ENCODE measurements at regions not wholly inside any gene's neighbourhood (a gene's known extent, or its start where the extent isn't known, plus 50 kb on each side); places are given as distances from the start of the nearest gene placed in this dataset.

DNA sequence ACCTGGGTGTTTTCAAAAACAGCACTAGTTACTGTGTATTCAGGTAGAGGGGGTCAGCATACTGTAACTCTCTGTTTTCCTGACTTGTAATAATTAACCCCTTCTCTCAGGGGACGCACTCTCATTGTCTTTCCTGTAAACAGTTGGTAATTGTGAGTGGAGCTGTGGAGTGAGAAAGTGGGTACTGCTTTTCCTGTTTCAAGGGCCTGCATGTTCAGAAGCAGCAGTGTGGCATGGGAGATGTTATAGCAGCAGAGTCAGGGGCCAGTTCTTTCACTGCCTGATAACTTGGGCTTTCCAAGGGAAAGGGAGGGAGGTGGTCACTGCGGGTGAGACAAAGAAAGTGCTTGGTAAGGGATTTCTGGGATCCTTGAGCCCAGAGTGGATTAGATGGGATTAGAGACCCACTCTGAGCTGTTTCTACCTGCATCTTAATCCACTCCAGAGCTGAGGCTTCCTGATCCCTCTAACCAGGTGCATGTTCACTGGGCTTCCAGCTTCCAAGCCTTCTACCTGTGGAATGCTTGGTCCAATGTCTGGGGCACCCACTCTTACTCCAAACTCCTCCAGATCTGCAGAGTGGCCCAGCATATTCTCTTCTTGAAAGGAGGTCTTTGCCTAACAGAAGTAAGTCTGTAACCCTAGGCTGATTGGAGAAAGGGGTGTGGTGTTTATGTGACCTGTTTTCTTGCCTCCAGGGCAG is 105.2 kb downstream of the RPLP1 start:
- no peaks in the 10 kb centered on the region for H3K27me3 ChIP-seq
- peak overlapping the region; percentile 10 to 88 (median 78) for H3K27ac ChIP-seq
- TF ChIP-seq POLR2A (IDR thresholded peaks at IDR 0.05): no peak
- TF ChIP-seq, protein P1, sequence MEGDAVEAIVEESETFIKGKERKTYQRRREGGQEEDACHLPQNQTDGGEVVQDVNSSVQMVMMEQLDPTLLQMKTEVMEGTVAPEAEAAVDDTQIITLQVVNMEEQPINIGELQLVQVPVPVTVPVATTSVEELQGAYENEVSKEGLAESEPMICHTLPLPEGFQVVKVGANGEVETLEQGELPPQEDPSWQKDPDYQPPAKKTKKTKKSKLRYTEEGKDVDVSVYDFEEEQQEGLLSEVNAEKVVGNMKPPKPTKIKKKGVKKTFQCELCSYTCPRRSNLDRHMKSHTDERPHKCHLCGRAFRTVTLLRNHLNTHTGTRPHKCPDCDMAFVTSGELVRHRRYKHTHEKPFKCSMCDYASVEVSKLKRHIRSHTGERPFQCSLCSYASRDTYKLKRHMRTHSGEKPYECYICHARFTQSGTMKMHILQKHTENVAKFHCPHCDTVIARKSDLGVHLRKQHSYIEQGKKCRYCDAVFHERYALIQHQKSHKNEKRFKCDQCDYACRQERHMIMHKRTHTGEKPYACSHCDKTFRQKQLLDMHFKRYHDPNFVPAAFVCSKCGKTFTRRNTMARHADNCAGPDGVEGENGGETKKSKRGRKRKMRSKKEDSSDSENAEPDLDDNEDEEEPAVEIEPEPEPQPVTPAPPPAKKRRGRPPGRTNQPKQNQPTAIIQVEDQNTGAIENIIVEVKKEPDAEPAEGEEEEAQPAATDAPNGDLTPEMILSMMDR (IDR thresholded peaks at IDR 0.05): no peak
- H3K4me3 ChIP-seq: no peak overlapping the region
- no peak for DNase-seq (ENCODE audit: low spot score in 2 of 2)
- peaks cover 0 to 28% (median 24%) of the 10 kb centered on the region in 4 donors for H3K4me1 ChIP-seq
- no peaks in the 10 kb centered on the region for H3K9me3 ChIP-seq
- H3K36me3 ChIP-seq: no peaks in the 10 kb centered on the region
- WGBS, 2 donors: 53 to 59% methylated on average over 2 of the region's 2 CpGs

DNA sequence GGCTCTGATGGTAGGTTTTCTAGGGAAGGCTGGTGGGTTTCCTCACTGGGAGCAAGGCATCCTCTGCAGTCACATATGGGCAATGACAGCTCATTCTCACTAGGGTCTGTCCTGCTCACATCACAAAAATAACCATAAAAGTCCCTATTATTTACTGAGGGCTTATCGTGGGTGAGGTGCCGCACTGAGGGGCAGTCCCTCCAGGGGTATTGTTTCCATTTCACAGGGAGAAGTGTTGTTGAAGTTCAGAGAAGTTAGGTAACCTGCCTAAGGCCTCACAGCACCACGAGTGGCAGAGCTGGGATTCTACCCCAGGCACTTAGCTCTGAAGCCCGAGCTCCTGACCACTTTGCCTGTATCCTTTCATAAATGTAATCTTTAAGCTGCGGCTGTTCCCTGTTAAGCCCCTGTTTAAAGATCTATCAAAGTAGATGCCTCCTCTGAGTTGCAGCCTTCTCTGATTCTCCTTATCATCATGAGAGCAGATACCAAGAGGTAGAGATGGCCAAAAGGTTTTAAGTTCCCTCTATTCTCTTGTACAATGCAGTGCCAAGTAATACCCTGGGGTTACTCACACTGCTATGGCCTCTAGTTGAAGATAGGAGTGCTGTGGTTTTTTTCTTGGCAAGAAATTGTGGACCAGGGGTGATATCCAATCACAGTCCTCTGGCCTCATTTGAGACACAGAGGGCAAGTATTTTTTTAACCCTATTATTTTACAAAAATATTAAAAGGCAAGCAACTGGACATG is 107.0 kb downstream of the RPLP1 start:
- Histone ChIP-seq H3K4me3 (no peak overlapping the region), H3K9me3 (no peaks in the 10 kb centered on the region), H3K4me1 (peaks cover 0 to 28% (median 24%) of the 10 kb centered on the region in 4 donors), H3K27ac (peak overlapping the region in 2 of 4 donors; percentile 37 to 85), H3K27me3 (no peaks in the 10 kb centered on the region), H3K36me3 (no peaks in the 10 kb centered on the region)
- TF ChIP-seq, protein P1 (IDR thresholded peaks at IDR 0.05): no peak
- TF ChIP-seq POLR2A (IDR thresholded peaks at IDR 0.05): no peak
- whole genome bisulfite sequencing, 2 donors: 73 to 75% methylated on average over 5 of the region's 5 CpGs
- no peak for DNase-seq (ENCODE audit: low spot score in 2 of 2)

DNA sequence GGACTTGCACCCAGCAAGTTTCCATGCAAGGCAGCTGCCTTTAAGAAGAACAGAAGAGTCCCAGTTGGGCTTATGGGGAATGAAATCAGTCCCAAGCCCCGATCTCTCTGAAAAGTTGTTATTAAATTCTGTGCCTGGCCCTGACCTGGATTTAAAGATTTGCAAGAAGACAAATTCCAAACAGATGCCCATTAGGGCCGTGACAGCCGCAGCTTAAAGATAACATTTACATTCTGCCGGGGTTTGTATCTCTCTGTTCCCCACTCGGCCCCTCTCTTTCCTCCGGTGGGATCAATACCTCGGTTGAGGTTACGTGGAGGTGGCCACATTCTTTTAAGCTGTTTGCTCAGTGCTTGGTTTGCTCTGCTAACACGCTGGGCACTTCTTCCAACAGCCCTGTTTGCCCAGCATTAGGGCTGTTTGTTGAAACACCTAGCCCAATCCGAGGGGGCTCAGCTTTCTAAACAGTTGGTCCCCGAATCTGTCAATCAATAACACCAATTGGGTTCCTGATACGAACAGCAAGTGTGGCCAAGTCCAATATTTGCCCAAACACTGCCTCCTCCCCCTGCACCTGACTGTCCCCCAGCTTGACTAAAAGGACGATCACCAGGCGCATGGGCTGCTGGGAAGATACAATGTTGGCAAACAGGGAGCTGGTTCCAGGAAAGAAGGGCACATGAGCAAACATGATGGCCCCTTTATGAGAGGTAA is 108.6 kb downstream of the RPLP1 start:
- H3K27me3 ChIP-seq: no peaks in the 10 kb centered on the region
- H3K4me3 ChIP-seq: no peak overlapping the region
- DNase-seq (ENCODE audit: low spot score in 2 of 2): no peak
- peaks cover 0 to 26% (median 22%) of the 10 kb centered on the region in 4 donors for H3K4me1 ChIP-seq
- WGBS, 2 donors: 80 to 81% methylated on average over 14 of the region's 14 CpGs
- no peaks in the 10 kb centered on the region for H3K36me3 ChIP-seq
- no peak overlapping the region for H3K27ac ChIP-seq
- no peak for TF ChIP-seq POLR2A (IDR thresholded peaks at IDR 0.05)
- TF ChIP-seq, protein P1 (IDR thresholded peaks at IDR 0.05): no peak
- no peak for TF ChIP-seq EP300 (IDR thresholded peaks at IDR 0.05)
- no peaks in the 10 kb centered on the region for H3K9me3 ChIP-seq

DNA sequence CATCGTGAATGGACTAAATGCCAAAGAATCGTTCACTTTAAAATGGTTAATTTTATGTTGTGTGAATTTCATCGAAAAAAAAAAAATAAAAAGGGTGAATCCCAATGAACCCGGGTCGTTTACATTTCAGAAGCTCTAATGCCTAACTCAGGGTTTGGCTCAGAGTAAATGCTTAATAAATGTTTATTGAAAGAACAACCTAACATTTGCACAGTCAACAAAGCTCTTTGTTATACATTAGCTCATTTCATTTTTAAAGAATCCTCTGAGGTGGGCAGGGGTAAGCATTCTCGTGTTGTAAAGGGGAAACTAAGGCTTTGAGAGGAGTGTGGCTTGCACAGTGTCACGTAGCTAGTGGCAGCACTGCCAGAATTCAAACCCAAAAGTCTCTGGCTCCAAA is 109.5 kb downstream of the RPLP1 start:
- DNase-seq (ENCODE audit: low spot score in 2 of 2): no peak
- no peaks in the 10 kb centered on the region for H3K27me3 ChIP-seq
- H3K9me3 ChIP-seq: no peaks in the 10 kb centered on the region
- 47 to 54% methylated on average over 7 of the region's 7 CpGs for WGBS, 2 donors
- no peak for TF ChIP-seq EP300 (IDR thresholded peaks at IDR 0.05)
- peaks cover 0 to 17% (median 13%) of the 10 kb centered on the region in 4 donors for H3K4me1 ChIP-seq
- H3K4me3 ChIP-seq: no peak overlapping the region
- H3K36me3 ChIP-seq: no peaks in the 10 kb centered on the region
- no peak overlapping the region for H3K27ac ChIP-seq

DNA sequence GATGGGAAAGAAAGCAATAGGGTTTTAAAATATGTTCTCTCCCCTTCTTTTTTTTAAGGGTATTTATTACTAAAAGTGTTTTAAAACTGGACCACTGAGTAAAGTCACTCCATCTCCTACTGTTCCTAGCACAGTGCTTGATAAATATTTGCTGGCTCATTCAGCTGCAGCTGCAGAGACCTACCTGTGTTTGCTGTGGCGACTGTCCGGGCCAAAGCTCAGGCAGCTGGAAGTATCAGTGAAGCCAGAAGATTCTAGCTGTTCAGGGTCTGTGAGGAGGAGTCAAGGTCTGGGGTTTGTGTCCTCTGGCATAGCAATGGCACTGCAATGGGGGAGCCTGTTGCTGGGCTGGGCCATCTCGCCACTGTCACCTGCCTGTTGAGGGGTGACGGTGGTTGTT is 109.9 kb downstream of the RPLP1 start:
- WGBS, 2 donors: 88 to 92% methylated on average over 4 of the region's 4 CpGs
- Histone ChIP-seq H3K4me1 (peaks cover 0 to 17% (median 13%) of the 10 kb centered on the region in 4 donors), H3K27me3 (no peaks in the 10 kb centered on the region), H3K36me3 (no peaks in the 10 kb centered on the region), H3K4me3 (no peak overlapping the region), H3K27ac (no peak overlapping the region), H3K9me3 (no peaks in the 10 kb centered on the region)
- TF ChIP-seq, protein P1 (IDR thresholded peaks at IDR 0.05): no peak
- TF ChIP-seq EP300 (IDR thresholded peaks at IDR 0.05) (no peak), POLR2A (IDR thresholded peaks at IDR 0.05) (no peak)
- DNase-seq (ENCODE audit: low spot score in 2 of 2): no peak

All from tibial nerve (tissue), 4 donors.